ENCODE measurements at regions not wholly inside any gene's neighbourhood (a gene's known extent, or its start where the extent isn't known, plus 50 kb on each side); places are given as distances from the start of the nearest gene placed in this dataset.
"Not testable (repeated sequence)": the region's sequence is repeated elsewhere in the genome, so short reads cannot be mapped to it uniquely, and the experiment has no call there.

- no peak for DNase-seq (ENCODE audit: low read depth in 2 of 2)
Observed at GRCh38 chr21:28086861-28087581, 905.7 kb downstream of the LTN1 start.

GRCh38 chr21:28084951-28085350 lies 907.7 kb downstream of the LTN1 start:
- DNase-seq (ENCODE audit: low read depth in 2 of 2), result no peak

GRCh38 chr21:28083350-28083749 lies 909.3 kb downstream of the LTN1 start:
- no peak for DNase-seq (ENCODE audit: low read depth in 2 of 2)

- no peak for DNase-seq (ENCODE audit: low read depth in 2 of 2)
Observed at GRCh38 chr21:28078126-28078525, 914.6 kb downstream of the LTN1 start.

GRCh38 chr21:28074676-28075075 lies 918.0 kb downstream of the LTN1 start:
- no peak for DNase-seq (ENCODE audit: low read depth in 2 of 2)

- no peak for DNase-seq (ENCODE audit: low read depth in 2 of 2)
Observed at GRCh38 chr21:28072601-28073000, 920.1 kb downstream of the LTN1 start.

- no peak for DNase-seq (ENCODE audit: low read depth in 2 of 2)
Observed at GRCh38 chr21:28069450-28069923, 923.2 kb downstream of the LTN1 start.

- no peak for DNase-seq (ENCODE audit: low read depth in 2 of 2)
Observed at GRCh38 chr21:28068455-28069358, 924.0 kb downstream of the LTN1 start.

GRCh38 chr21:28066596-28067387 lies 925.9 kb downstream of the LTN1 start:
- no peak for DNase-seq (ENCODE audit: low read depth in 2 of 2)

GRCh38 chr21:28066076-28066475 lies 926.6 kb downstream of the LTN1 start:
- DNase-seq (ENCODE audit: low read depth in 2 of 2), result no peak

- no peak for DNase-seq (ENCODE audit: low read depth in 2 of 2)
Observed at GRCh38 chr21:28063241-28064216, 929.1 kb downstream of the LTN1 start.

GRCh38 chr21:28052956-28053355 lies 939.7 kb downstream of the LTN1 start:
- DNase-seq (ENCODE audit: low read depth in 2 of 2), result not testable (repeated sequence)

GRCh38 chr21:28051649-28052048 lies 941.0 kb downstream of the LTN1 start:
- DNase-seq (ENCODE audit: low read depth in 2 of 2), result peak; percentile 35 to 53

- DNase-seq (ENCODE audit: low read depth in 2 of 2), result not testable (repeated sequence)
Observed at GRCh38 chr21:28035692-28036091, 957.0 kb downstream of the LTN1 start.

GRCh38 chr21:28034916-28035315 lies 957.8 kb downstream of the LTN1 start:
- not testable (repeated sequence) for DNase-seq (ENCODE audit: low read depth in 2 of 2)

GRCh38 chr21:28034334-28034733 lies 958.3 kb downstream of the LTN1 start:
- DNase-seq (ENCODE audit: low read depth in 2 of 2), result not testable (repeated sequence)

- not testable (repeated sequence) for DNase-seq (ENCODE audit: low read depth in 2 of 2)
Observed at GRCh38 chr21:28032652-28033051, 960.0 kb downstream of the LTN1 start.

- not testable (repeated sequence) for DNase-seq (ENCODE audit: low read depth in 2 of 2)
Observed at GRCh38 chr21:28031066-28031465, 961.6 kb downstream of the LTN1 start.

GRCh38 chr21:28025111-28025510 lies 967.6 kb downstream of the LTN1 start:
- no peak for DNase-seq (ENCODE audit: low read depth in 2 of 2)

Measured in lung microvascular endothelial cell (primary cell).